Fibroblast of lung (primary cell): ENCODE measurements at regions not wholly inside any gene's neighbourhood (a gene's known extent, or its start where the extent isn't known, plus 50 kb on each side); places are given as distances from the start of the nearest gene placed in this dataset.

ENCODE experiments used
- DNase-seq, 2 donors: peaks; one replicate each; pipeline versions ENCODE4 v3.0.0 to v3.0.0-alpha.2; 2010; ENCODE audit warnings: low read depth in 2 of 2
- H2AFZ ChIP-seq: 2 replicates; pipeline ENCODE4 v1.5.1; 2012; ENCODE audit warnings: low read length, control low read depth, inconsistent platforms
- H3K27ac ChIP-seq: 2 replicates; pipeline ENCODE4 v1.5.1; 2011; ENCODE audit warnings: low read length, control low read depth; ENCODE audit not compliant: insufficient read depth
- H3K27me3 ChIP-seq: 2 replicates; pipeline ENCODE4 v1.5.1; 2011; ENCODE audit warnings: mild to moderate bottlenecking, low read length; ENCODE audit not compliant: control insufficient read depth, insufficient read depth
- H3K36me3 ChIP-seq: 2 replicates; pipeline ENCODE4 v1.5.1; 2011; ENCODE audit warnings: low read length; ENCODE audit not compliant: control insufficient read depth, insufficient read depth
- H3K4me1 ChIP-seq: 2 replicates; pipeline ENCODE4 v1.5.1; 2011; ENCODE audit warnings: low read length; ENCODE audit not compliant: control insufficient read depth, insufficient read depth; ENCODE audit errors: extremely low read depth
- H3K4me2 ChIP-seq: 2 replicates; pipeline ENCODE4 v1.5.1; 2011; ENCODE audit warnings: low read length, control low read depth; ENCODE audit not compliant: insufficient read depth; ENCODE audit errors: extremely low read depth
- H3K4me3 ChIP-seq, 4 experiments: fragments of 200-600 bp in 1 of 4; sonication (generic) in 1 of 4; replicated peaks in 1 of 4; 2 replicates each; pipeline ENCODE4 v1.5.1; 2011 to 2016; ENCODE audit warnings: low read length in 4 of 4, low read depth in 3 of 4, mild to moderate bottlenecking in 3 of 4, control low read depth in 2 of 4, inconsistent platforms in 1 of 4, mixed read lengths in 1 of 4; ENCODE audit not compliant: insufficient read depth in 1 of 4; ENCODE audit errors: control extremely low read depth in 1 of 4
- H3K79me2 ChIP-seq: 2 replicates; pipeline ENCODE4 v1.5.1; 2012; ENCODE audit warnings: mild to moderate bottlenecking, low read length, inconsistent platforms; ENCODE audit not compliant: control insufficient read depth, insufficient read depth
- H3K9ac ChIP-seq: 2 replicates; pipeline ENCODE4 v1.5.1; 2011; ENCODE audit warnings: mild to moderate bottlenecking, low read length, control low read depth; ENCODE audit not compliant: insufficient read depth
- H3K9me3 ChIP-seq: 2 replicates; pipeline ENCODE4 v1.5.1; 2012; ENCODE audit warnings: low read depth, low read length; ENCODE audit not compliant: control insufficient read depth, insufficient read depth
- H4K20me1 ChIP-seq: 2 replicates; pipeline ENCODE4 v1.5.1; 2011; ENCODE audit warnings: low read length; ENCODE audit not compliant: control insufficient read depth, insufficient read depth; ENCODE audit errors: extremely low read depth
- CTCF ChIP-seq, 2 donors: IDR thresholded peaks in 1 of 2; conservative IDR thresholded peaks in 1 of 2; 1 replicate in 1 of 2; 2 replicates in 1 of 2; pipeline ENCODE4 v1.5.1; 2011 to 2012; ENCODE audit warnings: low read length in 2 of 2, control low read depth in 1 of 2, inconsistent platforms in 1 of 2, low read depth in 1 of 2, mild to moderate bottlenecking in 1 of 2
- EZH2 ChIP-seq: IDR thresholded peaks from 2 replicates; pipeline ENCODE4 v1.5.1; 2012; ENCODE audit warnings: low read length, control low read depth, mild to moderate bottlenecking; ENCODE audit errors: missing control alignments

GRCh38 chr2:37468170-37468569 is 123.7 kb downstream of the QPCT start:
- Histone ChIP-seq H3K27ac (no peak overlapping the region), H3K79me2 (no peaks in the 10 kb centered on the region), H3K9me3 (no peaks in the 10 kb centered on the region), H2AFZ (no peak overlapping the region), H3K4me1 (peaks cover 9% of the 10 kb centered on the region), H4K20me1 (no peaks in the 10 kb centered on the region), H3K27me3 (no peaks in the 10 kb centered on the region), H3K9ac (no peak overlapping the region), H3K4me3 (no peak overlapping the region), H3K4me2 (no peak overlapping the region), H3K36me3 (no peaks in the 10 kb centered on the region)
- no peak for TF ChIP-seq CTCF (conservative IDR thresholded peaks at IDR 0.05 in 1 of 2, IDR thresholded peaks at IDR 0.05 in 1 of 2; ENCODE audit: low read depth in 1 of 2, low read length in 2 of 2)
- TF ChIP-seq EZH2: no peak
- peak in 1 of 2 donors; percentile 97 for DNase-seq

- Histone ChIP-seq H3K36me3 (no peaks in the 10 kb centered on the region), H3K9ac (no peak overlapping the region), H3K4me1 (peaks cover 12% of the 10 kb centered on the region), H4K20me1 (no peaks in the 10 kb centered on the region), H3K79me2 (no peaks in the 10 kb centered on the region), H2AFZ (no peak overlapping the region), H3K27ac (no peak overlapping the region), H3K27me3 (no peaks in the 10 kb centered on the region), H3K9me3 (no peaks in the 10 kb centered on the region), H3K4me3 (no peak overlapping the region), H3K4me2 (no peak overlapping the region)
- DNase-seq: peak in 1 of 2 donors; percentile 86
- TF ChIP-seq EZH2: no peak
- TF ChIP-seq CTCF (conservative IDR thresholded peaks at IDR 0.05 in 1 of 2, IDR thresholded peaks at IDR 0.05 in 1 of 2; ENCODE audit: low read depth in 1 of 2, low read length in 2 of 2): no peak
These were observed 124.7 kb downstream of the QPCT start for GRCh38 chr2:37469126-37469525.

GRCh38 chr2:37471104-37471503 is 126.7 kb downstream of the QPCT start:
- TF ChIP-seq EZH2 (no peak), CTCF (conservative IDR thresholded peaks at IDR 0.05 in 1 of 2, IDR thresholded peaks at IDR 0.05 in 1 of 2; ENCODE audit: low read depth in 1 of 2, low read length in 2 of 2) (no peak)
- Histone ChIP-seq H4K20me1 (no peaks in the 10 kb centered on the region), H3K4me3 (no peak overlapping the region), H3K36me3 (no peaks in the 10 kb centered on the region), H3K4me1 (peaks cover 12% of the 10 kb centered on the region), H2AFZ (no peak overlapping the region), H3K27me3 (no peaks in the 10 kb centered on the region), H3K9me3 (no peaks in the 10 kb centered on the region), H3K27ac (no peak overlapping the region), H3K9ac (no peak overlapping the region), H3K79me2 (no peaks in the 10 kb centered on the region), H3K4me2 (no peak overlapping the region)
- no peak for DNase-seq
